HG02870 (cell line): ENCODE measurements at regions not wholly inside any gene's neighbourhood (a gene's known extent, or its start where the extent isn't known, plus 50 kb on each side); places are given as distances from the start of the nearest gene placed in this dataset.

ENCODE experiments used
- ATAC-seq: cut with Tn5 transposase; IDR thresholded peaks from one replicate; pipeline ENCODE4 v1.9.1; 2021; ENCODE audit warnings: mild to moderate bottlenecking, moderate library complexity; ENCODE audit not compliant: unreplicated experiment

- ATAC-seq = no peak
These were observed 691.3 kb downstream of the SORCS1 start for GRCh38 chr10:106473129-106473685.

- ATAC-seq = no peak
These were observed 697.0 kb downstream of the SORCS1 start for GRCh38 chr10:106467506-106467905.

- no peak for ATAC-seq
These were observed 707.0 kb downstream of the SORCS1 start for GRCh38 chr10:106457522-106457921.

GRCh38 chr10:106454233-106454632 lies 710.3 kb downstream of the SORCS1 start:
- no peak for ATAC-seq

GRCh38 chr10:106450966-106451365 lies 713.5 kb downstream of the SORCS1 start:
- no peak for ATAC-seq

- no peak for ATAC-seq
These were observed 717.6 kb downstream of the SORCS1 start for GRCh38 chr10:106446920-106447319.

GRCh38 chr10:106442223-106442622 lies 722.3 kb downstream of the SORCS1 start:
- ATAC-seq = no peak

- ATAC-seq = no peak
These were observed 723.7 kb downstream of the SORCS1 start for GRCh38 chr10:106440767-106441166.

GRCh38 chr10:106440355-106440754 lies 724.2 kb downstream of the SORCS1 start:
- ATAC-seq = no peak

- no peak for ATAC-seq
These were observed 725.1 kb downstream of the SORCS1 start for GRCh38 chr10:106439366-106439765.

- ATAC-seq = no peak
These were observed 726.1 kb downstream of the SORCS1 start for GRCh38 chr10:106438386-106438785.

GRCh38 chr10:106436123-106436715 lies 728.3 kb downstream of the SORCS1 start:
- ATAC-seq = no peak

GRCh38 chr10:106435081-106435480 lies 729.4 kb downstream of the SORCS1 start:
- ATAC-seq = no peak

- no peak for ATAC-seq
These were observed 739.5 kb downstream of the SORCS1 start for GRCh38 chr10:106424981-106425380.

- ATAC-seq = no peak
These were observed 740.5 kb downstream of the SORCS1 start for GRCh38 chr10:106424054-106424453.

- ATAC-seq = no peak
These were observed 754.2 kb downstream of the SORCS1 start for GRCh38 chr10:106410331-106410730.

- no peak for ATAC-seq
These were observed 759.4 kb downstream of the SORCS1 start for GRCh38 chr10:106405141-106405540.

GRCh38 chr10:106402458-106402857 lies 762.0 kb downstream of the SORCS1 start:
- ATAC-seq = no peak

- no peak for ATAC-seq
These were observed 762.5 kb downstream of the SORCS1 start for GRCh38 chr10:106401967-106402366.

GRCh38 chr10:106401161-106401560 lies 763.3 kb downstream of the SORCS1 start:
- no peak for ATAC-seq

- no peak for ATAC-seq
These were observed 765.4 kb downstream of the SORCS1 start for GRCh38 chr10:106399112-106399511.

GRCh38 chr10:106396192-106396591 lies 768.3 kb downstream of the SORCS1 start:
- ATAC-seq = no peak
